Thymus (tissue), 11 donors: ENCODE measurements at regions not wholly inside any gene's neighbourhood (a gene's known extent, or its start where the extent isn't known, plus 50 kb on each side); places are given as distances from the start of the nearest gene placed in this dataset.

ENCODE experiments used
- DNase-seq, 9 donors: peaks; one replicate each; pipeline ENCODE4 v3.0.0-alpha.2; 2013; ENCODE audit warnings: low spot score in 9 of 9, low read depth in 6 of 9, missing footprints in 1 of 9
- H3K27ac ChIP-seq, 2 donors: one replicate each; pipeline ENCODE4 v1.5.1; 2013; ENCODE audit warnings: control low read depth in 1 of 2, low read depth in 1 of 2, low read length in 1 of 2, mild to moderate bottlenecking in 1 of 2, moderate library complexity in 1 of 2
- H3K27me3 ChIP-seq, 2 donors: one replicate each; pipeline ENCODE4 v1.5.1; 2013; ENCODE audit warnings: low read length in 1 of 2; ENCODE audit not compliant: control insufficient read depth in 2 of 2, insufficient read depth in 1 of 2
- H3K36me3 ChIP-seq, 2 donors: one replicate each; pipeline ENCODE4 v1.5.1; 2013; ENCODE audit warnings: low read length in 1 of 2, mild to moderate bottlenecking in 1 of 2, moderate library complexity in 1 of 2; ENCODE audit not compliant: control insufficient read depth in 2 of 2, insufficient read depth in 2 of 2
- H3K4me1 ChIP-seq, 2 donors: one replicate each; pipeline ENCODE4 v1.5.1; 2013; ENCODE audit warnings: low read length in 2 of 2; ENCODE audit not compliant: control insufficient read depth in 2 of 2, insufficient read depth in 2 of 2
- H3K4me3 ChIP-seq, 2 donors: one replicate each; pipeline ENCODE4 v1.5.1; 2013; ENCODE audit warnings: low read length in 2 of 2, control low read depth in 1 of 2, mild to moderate bottlenecking in 1 of 2
- H3K9me3 ChIP-seq, 2 donors: one replicate each; pipeline ENCODE4 v1.5.1; 2013; ENCODE audit warnings: low read length in 1 of 2, mild to moderate bottlenecking in 1 of 2; ENCODE audit not compliant: control insufficient read depth in 2 of 2, insufficient read depth in 1 of 2
- WGBS: extraction: QIAGEN DNeasy Blood & Tissue Kit; methylation state at CpG from one replicate; pipeline ENCODE4 v1.1.7; 2013; 5-methylcytosine and 5-hydroxymethylcytosine counted together
- donor health status: healthy.

- no peak overlapping the region for H3K27ac ChIP-seq
- no peaks in the 10 kb centered on the region for H3K27me3 ChIP-seq
- no peaks in the 10 kb centered on the region for H3K9me3 ChIP-seq
- no peaks in the 10 kb centered on the region for H3K4me1 ChIP-seq
- WGBS: 83% methylated on average over 9 of the region's 9 CpGs
- H3K4me3 ChIP-seq: no peak overlapping the region
- no peak for DNase-seq
- no peaks in the 10 kb centered on the region for H3K36me3 ChIP-seq
Measured at GRCh38 chr3:65245133-65246063, 557.6 kb upstream of the ADAMTS9 start.

GRCh38 chr3:65240366-65240765, 552.6 kb upstream of the ADAMTS9 start:
- 86% methylated on average over 6 of the region's 6 CpGs for WGBS
- Histone ChIP-seq H3K4me1 (no peaks in the 10 kb centered on the region), H3K9me3 (no peaks in the 10 kb centered on the region), H3K36me3 (no peaks in the 10 kb centered on the region), H3K4me3 (no peak overlapping the region), H3K27ac (no peak overlapping the region), H3K27me3 (no peaks in the 10 kb centered on the region)
- no peak for DNase-seq

GRCh38 chr3:65238652-65239051, 550.9 kb upstream of the ADAMTS9 start:
- Histone ChIP-seq H3K27me3 (no peaks in the 10 kb centered on the region), H3K36me3 (no peaks in the 10 kb centered on the region), H3K4me3 (no peak overlapping the region), H3K4me1 (no peaks in the 10 kb centered on the region), H3K27ac (no peak overlapping the region), H3K9me3 (no peaks in the 10 kb centered on the region)
- DNase-seq: no peak
- 66% methylated on average over 2 of the region's 2 CpGs for WGBS

- Histone ChIP-seq H3K27ac (no peak overlapping the region), H3K9me3 (no peaks in the 10 kb centered on the region), H3K36me3 (no peaks in the 10 kb centered on the region), H3K4me3 (no peak overlapping the region), H3K4me1 (no peaks in the 10 kb centered on the region), H3K27me3 (no peaks in the 10 kb centered on the region)
- 64% methylated on average over 2 of the region's 2 CpGs for WGBS
- no peak for DNase-seq
Measured at GRCh38 chr3:65234499-65234898, 546.7 kb upstream of the ADAMTS9 start.

GRCh38 chr3:65233561-65233960, 545.8 kb upstream of the ADAMTS9 start:
- no peaks in the 10 kb centered on the region for H3K36me3 ChIP-seq

GRCh38 chr3:65231544-65231943, 543.7 kb upstream of the ADAMTS9 start:
- no peaks in the 10 kb centered on the region for H3K9me3 ChIP-seq
- no peak overlapping the region for H3K27ac ChIP-seq
- H3K36me3 ChIP-seq: no peaks in the 10 kb centered on the region
- no peaks in the 10 kb centered on the region for H3K27me3 ChIP-seq
- no peak for DNase-seq
- H3K4me1 ChIP-seq: no peaks in the 10 kb centered on the region
- no peak overlapping the region for H3K4me3 ChIP-seq
- 84% methylated on average over 4 of the region's 4 CpGs for WGBS

More at GRCh38 chr3:65233561-65233960, 545.8 kb upstream of the ADAMTS9 start:
- no peak overlapping the region for H3K27ac ChIP-seq
- 75% methylated on average over 5 of the region's 5 CpGs for WGBS
- H3K27me3 ChIP-seq: no peaks in the 10 kb centered on the region
- DNase-seq: no peak
- no peaks in the 10 kb centered on the region for H3K4me1 ChIP-seq
- no peaks in the 10 kb centered on the region for H3K9me3 ChIP-seq
- no peak overlapping the region for H3K4me3 ChIP-seq

- no peak for DNase-seq
- no peaks in the 10 kb centered on the region for H3K9me3 ChIP-seq
- H3K36me3 ChIP-seq: no peaks in the 10 kb centered on the region
- H3K27ac ChIP-seq: no peak overlapping the region
- H3K27me3 ChIP-seq: no peaks in the 10 kb centered on the region
- no peaks in the 10 kb centered on the region for H3K4me1 ChIP-seq
- 89% methylated on average over 14 of the region's 14 CpGs for WGBS
- H3K4me3 ChIP-seq: no peak overlapping the region
Measured at GRCh38 chr3:65230261-65231139, 542.7 kb upstream of the ADAMTS9 start.

- no peak overlapping the region for H3K27ac ChIP-seq
- no peak for DNase-seq
- WGBS: 75% methylated on average over 1 of the region's 1 CpG
Measured at GRCh38 chr3:65226287-65226686, 538.5 kb upstream of the ADAMTS9 start.

More at GRCh38 chr3:65226287-65226686, 538.5 kb upstream of the ADAMTS9 start:
- Histone ChIP-seq H3K27me3 (no peaks in the 10 kb centered on the region), H3K36me3 (no peaks in the 10 kb centered on the region), H3K4me3 (no peak overlapping the region), H3K9me3 (no peaks in the 10 kb centered on the region), H3K4me1 (no peaks in the 10 kb centered on the region)
